SK-MEL-5 (cell line): ENCODE measurements at regions not wholly inside any gene's neighbourhood (a gene's known extent, or its start where the extent isn't known, plus 50 kb on each side); places are given as distances from the start of the nearest gene placed in this dataset.

Experiments used
- DNase-seq: peaks from one replicate; pipeline ENCODE4 v3.0.0-alpha.2; 2016; ENCODE audit warnings: low read depth, low spot score
- in situ Hi-C: cut with HindIII; loops from 2 replicates; pipeline ENCODE4 v1.10.0; 2016; ENCODE audit warnings: low sequenced_read_pairs, high pct_unique_total_duplicates, low pct_unique_long_range_greater_than_20kb

DNA sequence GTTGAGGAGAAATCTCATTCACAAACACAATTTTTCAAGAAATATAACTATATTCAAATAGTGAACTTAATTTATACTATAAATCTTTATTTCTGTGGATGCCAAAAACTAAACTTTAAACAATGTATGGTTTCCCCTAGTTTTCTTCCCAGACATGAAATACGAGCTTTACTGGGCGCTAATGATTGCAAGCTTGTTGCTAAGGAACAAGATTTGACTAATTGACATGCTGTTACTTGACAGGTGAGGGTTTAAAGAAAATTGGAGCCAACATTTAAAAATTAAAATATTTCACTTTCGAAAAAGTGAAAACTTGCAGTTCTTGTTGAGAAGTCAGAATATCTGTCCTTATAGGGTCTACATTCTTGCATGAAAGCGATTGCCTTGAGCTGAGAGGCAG lies 381.0 kb downstream of the MEIS1 start:
- in situ Hi-C loops = no loop called here
- DNase-seq = no peak

DNA sequence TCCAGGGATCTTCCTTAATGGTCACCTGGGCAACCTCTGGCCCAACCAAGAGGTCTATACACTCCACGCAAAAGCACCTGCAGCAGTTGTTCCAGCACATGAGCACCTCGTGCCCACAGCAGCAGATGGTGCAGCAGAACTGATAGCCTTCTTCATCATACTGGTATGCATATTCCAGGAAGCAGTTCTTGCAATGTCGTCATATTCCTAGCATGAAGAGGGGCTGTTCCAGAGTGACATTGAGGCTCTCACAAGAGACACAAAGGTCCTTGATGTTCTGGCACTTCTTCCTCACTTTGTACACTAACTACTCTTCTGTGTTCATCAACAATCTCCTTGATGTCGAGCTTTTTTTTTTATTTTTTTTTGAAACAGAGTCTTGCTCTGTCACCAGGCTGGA lies 386.2 kb downstream of the MEIS1 start:
- DNase-seq = no peak
- in situ Hi-C loops = no loop called here

DNA sequence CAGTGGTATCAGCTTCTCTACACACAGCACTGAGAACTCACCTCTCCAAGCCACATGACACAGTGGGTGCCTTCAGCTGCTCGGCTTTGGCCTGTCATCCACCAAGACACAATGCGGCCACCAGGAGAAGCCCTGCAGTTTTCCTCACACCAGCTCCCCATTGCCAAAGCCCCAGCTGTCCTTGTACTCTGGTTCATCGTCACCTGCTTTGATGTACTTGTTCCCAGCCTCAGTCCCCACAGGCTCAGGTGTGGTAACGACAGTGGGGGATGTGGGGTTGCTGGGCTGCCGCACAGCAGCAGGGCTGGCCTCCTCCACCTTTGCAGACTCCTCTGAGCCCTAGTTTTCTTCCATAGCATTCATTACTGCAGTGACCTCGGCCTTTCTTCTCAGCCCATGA lies 387.3 kb downstream of the MEIS1 start:
- in situ Hi-C loops = no loop called here
- no peak for DNase-seq

DNA sequence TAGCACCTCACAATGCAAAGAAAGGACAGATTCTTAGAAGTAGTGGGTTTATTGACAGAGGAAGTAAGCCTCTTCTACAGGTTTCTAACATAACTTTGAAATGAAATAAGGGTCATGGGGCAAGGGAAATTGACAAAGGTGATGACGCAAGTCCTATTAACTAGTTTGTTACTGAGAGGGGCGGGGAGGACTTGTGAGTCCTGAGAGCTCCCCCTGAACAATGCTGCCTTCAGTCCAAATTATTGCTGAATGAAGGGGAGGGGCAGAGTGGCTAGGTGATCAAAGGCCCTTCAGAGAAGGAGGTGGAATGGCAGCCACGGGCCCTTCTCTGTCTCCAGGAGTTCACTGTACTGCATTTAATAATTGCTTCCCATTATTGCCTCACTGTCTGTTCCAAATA lies 390.0 kb downstream of the MEIS1 start:
- in situ Hi-C loops = no loop called here
- DNase-seq = no peak

DNA sequence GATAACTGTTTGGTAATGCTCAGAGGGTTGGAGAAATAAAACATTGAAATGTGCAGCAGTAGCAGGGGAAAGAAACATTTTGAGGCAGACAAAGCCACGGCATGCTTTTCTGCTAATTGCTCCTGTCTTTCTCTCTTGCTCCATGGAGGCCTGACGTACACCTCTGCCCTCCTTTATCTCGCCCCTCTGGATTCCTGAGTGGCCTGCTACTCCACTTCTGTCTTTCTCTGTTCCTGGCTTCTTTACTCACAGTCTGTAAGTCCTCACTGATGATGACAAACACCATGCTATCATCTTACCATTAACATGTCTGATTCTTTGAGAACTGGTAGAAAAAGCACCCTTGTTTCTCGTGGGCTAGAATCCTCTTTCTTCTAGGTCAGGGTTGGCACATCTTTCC lies 392.9 kb downstream of the MEIS1 start:
- in situ Hi-C loops = no loop called here

DNA sequence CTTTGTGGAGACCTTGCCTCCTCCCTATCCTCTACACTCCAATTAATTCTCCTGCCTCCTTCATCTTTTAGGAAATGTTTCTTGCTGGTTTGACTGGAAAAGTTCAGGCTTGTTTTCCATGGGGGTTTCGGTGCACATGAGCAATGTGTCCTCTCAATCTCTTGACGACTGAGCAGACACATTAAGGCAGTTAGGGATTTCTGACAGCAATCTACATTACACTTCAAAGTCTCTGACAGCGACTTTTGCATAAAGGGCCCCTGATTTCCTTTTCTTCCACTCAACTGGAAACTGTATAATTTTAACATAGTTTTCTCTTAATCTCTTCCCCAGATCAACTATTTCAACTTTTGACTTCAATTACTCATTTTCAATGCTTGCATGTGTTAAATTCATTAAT lies 394.0 kb downstream of the MEIS1 start:
- in situ Hi-C loops = no loop called here

More for the DNA sequence above, 392.9 kb downstream of the MEIS1 start:
- no peak for DNase-seq

DNA sequence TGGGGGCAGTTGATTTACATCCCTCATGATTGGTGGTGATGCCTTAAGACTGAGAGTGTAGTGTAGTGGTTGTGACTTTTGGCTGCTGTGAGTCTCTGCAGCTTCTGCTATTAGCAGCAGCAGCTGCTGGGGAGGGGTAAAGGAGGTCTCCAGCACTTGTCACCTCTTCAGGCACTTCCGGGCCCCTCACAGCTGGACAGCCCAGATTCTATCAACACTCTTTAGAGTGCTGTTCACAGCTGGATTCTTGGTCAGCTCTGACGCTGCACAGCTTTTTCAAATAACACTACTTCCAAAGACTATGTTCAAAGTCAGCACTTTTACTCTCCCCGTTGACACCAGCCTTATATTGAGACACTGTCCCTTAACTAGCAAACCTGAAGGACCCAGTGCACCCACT lies 396.0 kb downstream of the MEIS1 start:
- DNase-seq = no peak
- in situ Hi-C loops = no loop called here

More for the DNA sequence above, 394.0 kb downstream of the MEIS1 start:
- no peak for DNase-seq

DNA sequence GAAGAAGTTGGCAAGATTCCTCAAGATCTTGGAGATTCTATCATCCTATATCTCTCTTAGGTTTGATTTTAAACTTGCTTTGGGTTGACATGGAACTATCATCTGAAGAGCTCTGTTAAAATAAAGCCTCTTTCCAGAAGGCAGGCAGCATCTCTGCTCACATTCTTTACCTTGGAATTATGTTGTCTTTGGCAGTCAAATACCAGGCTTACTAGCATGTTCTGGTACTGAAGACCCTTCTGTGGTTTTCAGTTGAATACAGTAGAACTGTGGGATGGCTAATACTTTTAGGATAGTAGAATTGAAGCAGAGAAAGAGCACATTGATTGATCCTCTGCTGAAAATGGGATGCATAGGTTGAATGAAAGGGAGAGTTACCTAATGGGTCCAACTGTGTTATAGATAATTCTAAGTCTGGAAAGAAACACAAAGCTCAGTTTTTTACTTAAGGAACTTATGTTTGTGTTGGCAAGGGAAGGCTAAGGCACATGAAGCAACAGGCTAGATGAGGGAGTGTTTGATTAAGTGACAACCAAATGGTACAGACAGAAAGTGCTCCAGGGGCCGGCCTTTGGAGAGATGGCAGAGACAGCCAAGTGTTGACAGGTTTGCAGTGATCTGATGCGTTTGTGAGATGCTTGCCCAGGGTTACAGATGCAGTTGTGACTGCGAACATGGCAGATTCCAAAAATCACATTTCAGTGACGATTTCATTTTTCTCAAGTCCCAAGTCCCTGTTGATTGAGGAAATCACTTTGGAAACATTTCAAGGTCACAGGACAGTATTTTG lies 397.9 kb downstream of the MEIS1 start:
- in situ Hi-C loops = no loop called here
- DNase-seq = no peak

DNA sequence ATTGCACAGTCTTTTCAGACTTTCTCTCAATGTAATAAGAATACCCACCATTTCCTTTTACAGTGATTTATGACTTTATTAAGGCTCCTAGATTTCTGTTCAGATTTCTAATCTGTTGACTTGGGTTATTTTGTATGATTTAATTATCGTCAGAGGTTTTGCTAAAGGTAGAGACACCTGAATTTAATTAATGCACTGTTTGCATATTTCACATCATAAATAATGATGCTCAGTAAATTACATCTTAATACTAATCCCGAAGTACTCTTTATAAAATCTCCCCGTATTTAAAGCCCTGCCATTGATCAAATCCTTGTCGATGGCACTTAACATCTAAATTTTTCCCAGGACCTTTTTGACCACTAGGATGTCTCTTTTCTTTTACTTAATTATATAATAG lies 399.9 kb downstream of the MEIS1 start:
- in situ Hi-C loops = no loop called here
- no peak for DNase-seq

DNA sequence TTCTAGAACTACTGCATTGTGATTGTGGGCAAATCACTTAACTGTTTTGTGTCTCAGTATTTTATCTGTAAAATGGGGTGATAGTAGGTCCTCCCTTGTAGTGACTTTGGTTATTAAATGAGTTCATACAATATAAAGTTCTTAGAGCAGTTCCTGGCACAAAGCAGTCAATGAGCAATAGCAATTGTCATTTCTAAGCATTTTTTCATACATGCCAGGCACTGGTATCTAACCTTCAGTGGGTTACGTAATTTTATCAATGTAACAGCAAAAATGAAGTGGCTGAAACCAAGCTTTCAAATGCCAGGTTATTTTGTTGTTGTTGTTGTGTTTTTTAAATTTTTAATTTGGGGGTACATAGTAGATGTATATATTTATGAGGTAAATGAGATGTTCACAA lies 401.9 kb downstream of the MEIS1 start:
- DNase-seq = no peak
- in situ Hi-C loops = no loop called here

DNA sequence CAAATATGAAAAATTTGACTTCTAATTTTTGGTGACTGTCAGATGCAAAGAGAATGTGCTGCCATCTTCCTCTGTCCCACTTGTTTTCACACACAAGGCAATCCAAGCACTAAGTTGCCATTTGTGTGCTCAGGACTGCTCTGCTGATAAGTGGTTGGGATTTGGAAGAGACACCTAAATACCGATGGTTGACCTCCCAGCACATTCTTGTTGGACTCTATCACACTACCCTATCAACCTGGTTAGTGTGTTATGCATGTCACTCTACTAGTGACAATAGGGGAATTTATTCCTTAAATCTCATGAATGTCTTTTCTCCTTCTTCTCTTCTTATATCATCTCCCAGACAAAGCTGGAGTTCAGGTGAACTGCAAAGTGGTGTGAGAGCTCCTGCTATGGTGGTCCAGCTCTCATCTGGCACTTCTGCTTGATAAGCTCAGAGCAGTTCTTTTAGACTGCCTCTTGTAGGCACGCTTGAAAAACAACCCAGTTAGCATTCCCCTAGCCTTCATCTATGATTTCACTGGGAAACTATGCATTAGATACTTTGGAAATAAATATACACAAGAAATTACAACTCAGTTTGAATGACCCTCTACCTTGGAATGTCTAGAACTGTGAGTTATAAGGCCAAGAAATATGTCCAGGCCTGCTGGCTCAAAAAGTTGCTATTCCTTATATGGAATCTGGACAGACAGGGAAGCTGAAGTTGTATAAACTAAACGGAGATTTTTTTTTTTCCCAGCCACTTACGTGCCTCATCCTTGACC lies 404.8 kb downstream of the MEIS1 start:
- no peak for DNase-seq
- in situ Hi-C loops = no loop called here

DNA sequence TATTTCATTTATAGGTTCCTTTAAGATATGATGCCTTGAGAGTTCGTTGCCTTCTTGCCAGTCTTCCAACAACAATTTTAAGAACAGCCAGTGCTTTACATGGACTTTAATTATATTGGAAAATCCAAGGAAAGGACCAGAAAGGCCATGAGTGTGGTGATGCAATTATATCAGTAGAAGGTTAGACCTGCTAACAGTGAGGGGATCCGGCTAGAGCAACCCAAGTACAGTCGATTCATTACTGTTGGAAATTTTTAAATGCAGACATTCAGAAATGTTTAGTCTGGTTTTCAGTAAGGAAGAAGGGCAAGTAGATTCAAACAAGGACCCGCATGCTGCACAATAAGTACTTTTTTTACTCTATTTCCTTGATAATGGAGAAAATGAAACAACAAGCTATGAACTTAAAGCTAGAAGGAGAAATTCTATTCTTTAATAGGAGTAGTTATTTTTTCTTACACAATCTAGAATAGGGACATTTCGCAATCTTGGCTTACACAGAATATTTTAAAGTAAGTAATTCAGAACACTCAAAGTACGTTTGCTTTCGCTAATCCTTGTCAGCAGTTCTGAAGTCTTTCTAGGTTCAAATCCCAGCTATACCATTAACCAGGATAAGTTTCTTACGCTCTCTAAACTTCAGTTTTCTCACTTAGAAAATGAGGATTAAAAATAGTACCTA lies 405.5 kb downstream of the MEIS1 start:
- no peak for DNase-seq
- in situ Hi-C loops = no loop called here

DNA sequence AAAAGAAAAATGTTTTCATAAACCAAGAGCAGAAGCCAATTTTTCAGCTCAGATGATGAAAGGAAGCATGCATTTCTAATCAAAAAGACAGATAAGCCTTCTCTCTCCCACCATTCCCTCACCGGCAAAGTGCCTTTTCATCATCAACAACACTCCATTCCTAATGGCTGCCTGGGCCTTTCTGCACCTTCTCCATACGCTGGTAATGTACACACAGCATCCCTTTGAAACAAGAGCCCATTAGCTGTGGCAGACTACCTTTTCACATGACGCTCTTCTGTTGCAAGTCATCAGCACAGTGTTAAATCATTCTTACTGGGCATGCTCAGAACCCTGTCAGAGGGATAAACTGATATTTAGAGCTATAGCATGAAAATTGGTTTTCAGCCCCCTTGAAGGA lies 408.9 kb downstream of the MEIS1 start:
- DNase-seq = no peak
- in situ Hi-C loops = no loop called here

DNA sequence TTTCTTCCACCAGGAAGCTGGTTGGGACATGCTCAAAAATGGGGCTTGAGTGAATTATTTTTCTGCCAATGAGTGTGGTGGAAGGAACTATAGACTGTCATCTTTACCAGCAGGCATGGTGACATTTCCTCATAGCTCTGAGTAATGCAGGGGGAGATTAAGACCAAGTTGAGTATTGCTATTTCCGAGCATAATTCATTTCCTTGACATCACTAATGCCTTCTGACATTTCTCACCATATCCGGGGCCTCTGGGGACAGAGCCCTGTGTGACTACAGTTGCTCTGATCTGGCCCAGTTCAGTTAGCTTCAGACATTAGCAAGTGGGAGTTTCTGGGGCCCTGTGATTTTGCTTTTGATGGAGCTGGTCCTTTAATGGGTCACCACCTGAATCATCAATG lies 410.4 kb downstream of the MEIS1 start:
- no peak for DNase-seq
- in situ Hi-C loops = no loop called here

DNA sequence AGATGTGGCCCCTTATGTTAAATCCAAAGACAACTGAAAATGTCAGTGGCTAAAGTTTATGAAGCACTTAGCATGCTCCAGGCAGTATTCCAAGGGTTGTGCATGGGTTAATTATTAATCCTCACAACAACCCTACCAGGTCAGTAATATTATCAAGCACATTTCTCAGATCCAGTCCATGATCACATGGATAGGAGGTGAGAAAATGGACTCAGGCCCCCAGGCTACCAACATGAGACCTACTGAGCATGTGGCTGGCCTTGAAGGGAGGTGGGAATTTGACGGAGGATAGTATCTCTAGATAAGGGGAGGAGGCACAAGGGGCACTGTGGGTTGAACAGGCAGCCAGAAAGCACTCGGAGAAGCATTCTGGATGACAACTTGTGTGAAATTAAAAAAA lies 412.0 kb downstream of the MEIS1 start:
- in situ Hi-C loops = no loop called here
- DNase-seq = no peak

DNA sequence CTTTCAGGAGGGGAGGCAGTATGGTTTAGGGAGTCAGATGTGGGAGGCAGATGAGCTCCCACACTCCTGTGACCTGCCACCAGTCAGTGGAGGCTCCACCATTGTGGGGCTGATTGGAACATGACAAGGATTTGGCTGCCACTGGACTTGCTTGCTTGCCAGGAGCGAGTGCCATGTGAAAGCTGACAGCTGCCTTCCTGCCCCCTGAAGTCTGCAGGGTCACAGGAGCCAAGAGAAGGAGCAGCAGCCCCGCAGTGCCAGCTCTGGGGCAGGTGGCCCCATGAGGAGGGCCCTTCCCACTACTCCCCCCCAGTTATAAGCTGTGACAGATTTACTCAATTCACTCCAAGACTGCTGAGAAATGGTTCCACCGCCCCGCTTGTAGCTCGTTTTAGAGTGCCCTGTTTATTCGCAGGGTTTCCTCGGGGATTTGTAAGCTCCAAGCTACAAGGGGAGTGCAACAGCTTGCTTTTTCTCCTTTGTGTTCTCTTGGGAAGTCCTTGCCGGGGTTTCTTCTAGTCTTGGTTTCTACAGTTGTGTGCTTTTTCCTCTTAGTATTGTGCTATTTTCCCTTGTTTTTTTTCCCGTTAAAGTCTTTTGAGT lies 414.3 kb downstream of the MEIS1 start:
- DNase-seq = no peak
- in situ Hi-C loops = no loop called here

DNA sequence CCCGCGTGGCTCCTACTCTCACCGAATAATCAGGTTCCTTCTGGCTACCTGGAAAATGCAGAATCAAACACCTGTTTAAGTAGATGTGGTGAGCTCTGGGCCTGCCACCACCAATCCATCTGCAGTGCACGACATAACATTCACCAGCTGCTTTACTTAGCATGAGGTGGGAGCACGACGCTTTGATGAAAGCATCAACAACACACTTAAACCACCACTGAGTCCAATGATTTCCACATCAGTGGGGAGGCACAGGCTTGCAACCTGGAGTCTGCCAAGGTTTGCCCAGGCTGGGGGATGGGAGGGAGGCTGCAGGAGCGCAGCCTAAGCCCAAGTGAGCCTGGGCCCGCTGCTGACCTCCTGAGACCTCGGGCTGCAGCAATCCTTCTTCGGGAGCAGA lies 415.5 kb downstream of the MEIS1 start:
- in situ Hi-C loops = no loop called here
- DNase-seq = no peak

DNA sequence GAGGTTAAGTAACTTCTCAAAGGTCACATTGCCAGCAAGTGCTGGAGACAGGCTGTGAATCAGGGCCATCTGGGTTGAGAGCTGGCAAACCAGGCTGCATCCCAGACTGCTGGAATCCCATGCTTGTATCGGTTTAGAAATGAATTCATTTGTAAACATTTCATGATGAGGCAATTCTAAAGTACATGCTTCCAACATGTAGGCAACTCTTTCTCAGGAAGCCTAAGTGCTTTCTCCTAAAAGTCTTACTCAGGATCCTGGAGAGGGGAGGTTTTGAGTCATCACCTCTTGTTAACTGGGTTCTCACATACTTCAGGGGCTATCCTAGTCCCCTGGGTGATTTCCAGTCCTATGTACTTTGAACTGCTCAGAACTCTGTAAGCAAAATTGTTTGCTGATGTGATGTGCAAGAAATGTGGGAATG lies 416.5 kb downstream of the MEIS1 start:
- in situ Hi-C loops = no loop called here
- DNase-seq = no peak
